Epithelial cell of esophagus (primary cell): ENCODE measurements at regions not wholly inside any gene's neighbourhood (a gene's known extent, or its start where the extent isn't known, plus 50 kb on each side); places are given as distances from the start of the nearest gene placed in this dataset.

ENCODE experiments used
- DNase-seq: peaks from one replicate; pipeline ENCODE4 v3.0.0; 2010; ENCODE audit warnings: low read depth
- H3K4me3 ChIP-seq: 2 replicates; pipeline ENCODE4 v1.5.1; 2011; ENCODE audit warnings: mild to moderate bottlenecking, low read length, control low read depth
- CTCF ChIP-seq: IDR thresholded peaks from 2 replicates; pipeline ENCODE4 v1.5.1; 2011; ENCODE audit warnings: low read depth, mild to moderate bottlenecking, low read length, control low read depth, inconsistent platforms; ENCODE audit not compliant: insufficient read depth; ENCODE audit errors: missing control alignments

DNA sequence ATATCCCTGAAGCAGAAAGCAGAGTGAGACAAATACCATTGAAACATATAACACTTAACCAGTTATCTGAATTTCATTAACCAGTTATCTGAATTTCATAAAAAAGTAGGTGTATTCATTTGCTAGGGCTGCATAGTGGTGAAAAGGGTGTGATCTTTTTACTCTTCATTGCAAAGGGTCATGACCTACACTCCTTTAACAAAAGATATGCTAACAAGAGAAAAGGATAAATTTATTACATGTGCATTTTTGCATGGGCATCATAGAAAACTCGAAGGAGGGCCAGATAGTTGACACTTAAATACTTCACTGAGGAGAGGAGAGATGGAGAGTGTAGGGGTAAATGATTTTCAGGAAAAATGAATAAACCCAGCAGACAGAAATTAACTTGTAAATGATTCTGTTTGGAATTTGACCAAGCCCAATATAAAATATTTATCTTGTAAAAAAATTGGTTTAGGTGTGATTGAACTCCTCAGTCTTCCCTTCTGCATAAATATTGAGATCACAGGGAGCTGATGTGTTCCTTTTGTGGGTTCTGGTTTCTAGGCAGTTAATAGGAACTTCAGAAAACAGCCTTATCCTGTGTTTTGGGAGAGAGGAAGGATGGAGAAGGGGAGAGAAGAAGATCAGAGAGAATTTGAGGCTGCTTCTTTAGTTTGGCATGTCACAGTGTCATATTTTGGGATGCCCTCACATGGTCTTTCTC is 372.5 kb upstream of the SYT4 start:
- no peak for DNase-seq
- no peak for TF ChIP-seq CTCF
- no peak overlapping the region for H3K4me3 ChIP-seq

GRCh38 chr18:43650426-43650825 is 373.1 kb upstream of the SYT4 start:
- H3K4me3 ChIP-seq = no peak overlapping the region
- no peak for DNase-seq
- TF ChIP-seq CTCF = no peak

DNA sequence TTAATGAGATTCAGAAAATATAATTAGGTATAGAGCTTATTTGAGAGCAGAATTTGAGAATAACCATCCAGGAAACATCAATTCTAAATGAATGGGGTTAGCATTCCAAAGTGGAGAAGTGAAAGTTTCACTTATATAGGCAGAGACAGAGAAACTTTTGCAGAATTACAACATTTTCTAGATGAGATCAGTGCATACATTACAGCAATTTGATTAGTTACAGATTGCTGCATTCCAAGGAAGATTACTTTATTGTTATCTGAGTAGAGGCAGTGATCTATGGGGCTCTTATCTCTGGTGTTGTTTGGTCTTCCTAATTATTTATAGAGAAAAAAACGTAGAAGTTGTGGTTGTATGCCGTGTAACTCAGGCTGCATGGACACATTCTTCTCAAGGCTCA is 373.8 kb upstream of the SYT4 start:
- no peak for DNase-seq
- no peak for TF ChIP-seq CTCF
- no peak overlapping the region for H3K4me3 ChIP-seq

- DNase-seq = no peak
- TF ChIP-seq CTCF = no peak
- H3K4me3 ChIP-seq = no peak overlapping the region
These were observed 379.3 kb upstream of the SYT4 start for GRCh38 chr18:43656547-43656946.

- DNase-seq = peak; percentile 91
- no peak overlapping the region for H3K4me3 ChIP-seq
- peak; percentile 73 for TF ChIP-seq CTCF
These were observed 384.3 kb upstream of the SYT4 start for GRCh38 chr18:43661570-43661969.

- H3K4me3 ChIP-seq = no peak overlapping the region
- peak; percentile 63 for DNase-seq
- TF ChIP-seq CTCF = no peak
These were observed 385.4 kb upstream of the SYT4 start for GRCh38 chr18:43662657-43663056.

DNA sequence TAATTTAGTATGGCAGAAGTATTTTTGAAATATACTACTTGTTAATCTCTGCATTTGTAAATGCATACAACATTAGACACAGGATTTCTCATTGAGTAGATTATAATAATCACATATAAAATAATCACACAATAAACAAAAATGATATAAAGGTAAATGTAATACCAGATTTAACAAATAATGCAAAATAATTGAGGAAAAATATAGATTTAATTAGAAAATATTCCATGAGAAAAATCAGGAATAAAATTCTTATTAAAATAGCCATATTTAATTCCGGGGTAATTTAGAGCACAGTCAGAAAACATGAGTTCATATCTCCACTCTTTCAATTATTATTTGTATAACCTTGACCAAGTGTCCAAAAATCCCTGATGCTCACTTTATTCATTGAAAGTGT is 385.9 kb upstream of the SYT4 start:
- no peak for DNase-seq
- TF ChIP-seq CTCF = no peak
- H3K4me3 ChIP-seq = no peak overlapping the region
